ENCODE measurements at regions not wholly inside any gene's neighbourhood (a gene's known extent, or its start where the extent isn't known, plus 50 kb on each side); places are given as distances from the start of the nearest gene placed in this dataset.
"Not testable (repeated sequence)": the region's sequence is repeated elsewhere in the genome, so short reads cannot be mapped to it uniquely, and the experiment has no call there.

DNA sequence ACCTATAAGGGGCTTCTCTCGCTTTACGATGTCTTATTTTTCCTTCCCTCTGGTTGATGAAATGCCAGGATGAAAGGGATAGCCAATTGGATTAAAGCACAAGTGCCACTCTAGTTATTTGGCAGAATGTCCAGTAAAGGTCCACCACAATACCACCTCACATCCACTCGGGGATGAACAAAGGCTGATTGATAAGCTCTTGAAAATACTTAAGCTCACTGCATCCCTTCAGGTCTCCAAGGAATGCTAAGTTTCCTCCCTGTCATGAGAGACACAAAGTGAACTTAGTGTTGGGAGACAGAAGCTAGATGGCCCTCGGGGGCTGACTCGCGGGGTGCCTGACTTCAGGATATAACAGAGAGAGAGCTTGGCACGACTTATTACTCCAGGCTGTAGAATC lies 185.9 kb upstream of the ZNF644 start:
- DNase-seq (ENCODE audit: low read depth in 2 of 2): not testable (repeated sequence)

DNA sequence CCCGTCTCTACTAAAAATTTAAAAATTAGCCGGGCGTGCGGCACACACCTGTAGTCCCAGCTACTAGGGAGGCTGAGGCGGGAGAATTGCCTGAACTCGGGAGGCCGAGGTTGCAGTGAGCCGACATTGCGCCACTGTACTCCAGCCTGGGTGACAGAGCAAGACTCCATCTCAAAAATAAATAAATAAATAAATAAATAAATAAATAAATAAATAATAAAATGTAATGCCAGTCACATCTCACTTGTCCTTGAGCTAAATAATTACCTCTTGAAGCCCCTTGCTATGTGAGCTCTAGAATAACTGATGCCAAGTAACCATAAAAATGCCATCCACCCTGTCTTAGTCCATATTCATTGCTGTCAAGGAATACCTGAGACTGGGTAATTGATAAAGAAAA lies 182.3 kb upstream of the ZNF644 start:
- DNase-seq (ENCODE audit: low read depth in 2 of 2): not testable (repeated sequence)

DNA sequence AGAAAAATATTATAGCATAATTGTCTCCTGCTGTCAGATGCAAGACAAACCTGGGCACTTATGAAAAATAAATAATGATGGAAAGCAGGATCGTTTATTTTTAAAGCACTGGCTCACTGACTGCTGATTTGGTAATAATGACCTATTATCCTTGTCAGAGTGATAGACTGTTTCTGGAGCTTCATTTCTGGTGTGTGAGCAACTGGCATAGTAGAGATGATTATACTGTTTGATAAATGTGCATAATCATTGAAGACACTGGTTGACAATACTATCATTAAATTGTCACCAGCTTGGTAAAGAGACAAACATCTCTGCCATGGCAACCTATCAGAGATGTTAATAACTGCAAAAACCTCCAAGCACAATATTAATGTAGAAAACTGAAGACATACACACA lies 179.9 kb upstream of the ZNF644 start:
- DNase-seq (ENCODE audit: low read depth in 2 of 2): no peak

DNA sequence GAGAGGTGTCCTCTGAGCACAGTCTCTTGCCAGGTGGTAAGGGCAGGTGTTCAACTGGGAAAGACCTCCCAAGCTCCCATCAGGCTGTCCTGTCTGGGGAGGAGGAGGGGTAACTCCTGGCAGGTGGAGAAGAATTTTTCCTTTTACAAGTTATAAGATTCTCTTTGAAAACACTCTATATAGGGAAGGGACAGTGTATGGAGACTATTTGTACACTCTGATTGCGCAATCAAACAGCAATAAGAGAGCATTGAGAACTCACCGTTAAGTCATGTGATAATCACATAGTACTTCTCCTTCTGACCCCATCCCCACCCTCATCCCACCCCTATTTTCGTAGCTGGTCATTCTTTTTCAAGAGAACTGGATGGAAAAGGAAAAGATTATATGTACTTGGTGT lies 179.3 kb upstream of the ZNF644 start:
- no peak for DNase-seq (ENCODE audit: low read depth in 2 of 2)

DNA sequence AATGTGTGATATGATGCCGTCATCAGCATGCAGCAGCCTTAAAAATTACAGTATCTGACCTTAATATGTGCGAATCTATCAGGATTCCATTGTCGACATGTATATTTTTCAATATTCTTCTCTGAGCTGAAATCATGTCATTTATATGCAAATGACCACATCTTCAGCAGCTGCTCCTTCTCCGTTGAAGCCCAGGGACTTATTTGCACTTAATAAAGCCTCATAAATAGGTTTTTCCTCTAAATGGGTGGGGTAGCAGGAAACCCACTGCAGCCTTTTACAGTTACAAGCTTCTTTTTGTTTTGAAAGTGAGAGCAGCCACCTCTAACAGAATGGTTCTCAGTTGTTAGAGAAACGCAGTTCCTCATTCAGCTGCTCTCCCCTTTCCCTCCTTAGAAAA lies 178.8 kb upstream of the ZNF644 start:
- no peak for DNase-seq (ENCODE audit: low read depth in 2 of 2)

DNA sequence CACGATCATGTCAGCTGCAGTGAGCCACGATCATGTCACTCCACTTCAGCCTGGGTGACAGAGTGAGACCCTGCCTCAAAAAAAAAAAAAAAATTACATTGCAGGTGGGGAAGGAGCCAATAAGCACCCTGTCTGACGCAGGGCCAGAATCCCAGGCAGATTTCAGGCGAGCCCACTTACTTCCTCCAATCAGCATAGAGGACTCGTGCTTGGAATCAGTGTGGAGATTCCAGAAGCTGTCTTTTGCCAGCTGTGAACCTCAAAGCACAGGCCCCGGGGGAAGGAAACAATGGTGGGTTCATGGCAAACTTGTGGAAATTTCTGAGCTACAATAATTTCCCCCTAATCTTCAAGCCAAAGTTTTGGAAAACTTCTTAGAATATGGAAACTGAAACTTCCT lies 178.2 kb upstream of the ZNF644 start:
- no peak for DNase-seq (ENCODE audit: low read depth in 2 of 2)

DNA sequence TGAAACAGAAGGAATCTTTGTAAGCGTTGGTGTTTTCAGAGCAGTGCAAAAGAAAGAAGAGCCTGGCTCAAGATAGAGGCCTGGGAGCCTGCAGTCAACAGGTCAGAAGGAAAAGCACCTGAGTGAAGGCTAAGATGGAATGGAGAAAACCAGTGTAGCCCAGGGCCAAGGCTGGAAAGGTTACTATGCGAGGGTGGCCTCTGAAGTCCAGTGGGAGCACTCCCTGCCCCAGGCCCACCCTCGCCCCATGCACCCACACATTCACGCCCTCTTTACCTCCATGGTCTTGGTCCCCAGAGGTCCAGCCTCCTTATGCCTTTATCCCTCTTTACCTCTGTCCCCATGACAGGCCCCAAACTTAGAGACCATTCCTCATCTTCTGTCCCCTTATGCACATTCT lies 169.2 kb upstream of the ZNF644 start:
- no peak for DNase-seq (ENCODE audit: low read depth in 2 of 2)

DNA sequence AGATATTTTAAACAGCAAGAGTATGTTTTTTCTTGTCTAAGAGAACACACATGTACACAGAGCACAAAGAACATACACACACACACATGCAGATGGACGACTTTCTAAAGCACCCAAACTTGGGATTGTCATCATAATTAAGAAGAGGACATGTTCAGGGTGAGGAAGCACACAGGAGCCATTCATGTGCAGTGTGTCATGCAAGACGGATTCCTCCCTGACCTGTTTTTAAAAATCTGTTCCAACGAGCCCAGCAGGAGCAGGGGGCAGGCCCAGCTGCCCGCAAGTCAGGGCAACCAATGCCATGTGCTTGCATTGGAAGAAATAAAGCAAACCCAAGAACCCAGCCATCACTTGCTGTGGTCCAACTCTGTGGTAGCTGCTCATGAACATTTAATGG lies 167.3 kb upstream of the ZNF644 start:
- DNase-seq (ENCODE audit: low read depth in 2 of 2): no peak

DNA sequence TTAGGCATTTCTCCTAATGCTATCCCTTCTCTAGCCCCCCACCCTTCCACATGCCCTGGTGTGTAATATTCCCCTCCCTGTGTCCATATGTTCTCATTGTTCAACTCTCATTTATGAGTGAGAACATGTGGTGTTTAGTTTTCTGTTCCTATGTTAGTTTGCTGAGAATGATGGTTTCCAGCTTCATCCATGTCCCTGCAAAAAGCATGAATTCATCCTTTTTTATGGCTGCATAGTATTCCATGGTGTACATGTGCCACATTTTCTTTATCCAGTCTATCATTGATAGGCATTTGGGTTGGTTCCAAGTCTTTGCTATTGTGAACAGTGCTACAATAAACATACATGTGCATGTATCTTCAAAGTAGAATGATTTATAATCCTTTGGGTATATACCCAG lies 161.0 kb upstream of the ZNF644 start:
- not testable (repeated sequence) for DNase-seq (ENCODE audit: low read depth in 2 of 2)

DNA sequence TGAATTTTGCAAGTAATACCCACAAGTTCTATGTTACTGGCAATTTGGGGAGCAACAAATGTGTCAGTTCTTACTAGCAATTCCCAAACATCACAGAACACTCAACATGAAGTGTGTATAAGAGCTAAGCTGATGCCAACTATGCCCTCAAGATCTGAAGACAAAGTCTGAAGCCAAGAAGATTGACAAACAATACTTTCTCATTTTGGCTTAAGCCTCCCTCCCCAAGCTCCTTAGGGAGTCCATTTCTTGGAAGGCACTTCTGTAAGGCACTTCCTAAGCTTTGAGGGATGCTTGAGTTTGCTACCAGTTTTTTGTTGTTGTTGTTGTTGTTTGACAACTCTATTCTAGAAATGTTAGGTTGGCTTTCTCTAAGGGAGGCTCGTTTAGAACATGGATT lies 154.4 kb upstream of the ZNF644 start:
- no peak for DNase-seq (ENCODE audit: low read depth in 2 of 2)

DNA sequence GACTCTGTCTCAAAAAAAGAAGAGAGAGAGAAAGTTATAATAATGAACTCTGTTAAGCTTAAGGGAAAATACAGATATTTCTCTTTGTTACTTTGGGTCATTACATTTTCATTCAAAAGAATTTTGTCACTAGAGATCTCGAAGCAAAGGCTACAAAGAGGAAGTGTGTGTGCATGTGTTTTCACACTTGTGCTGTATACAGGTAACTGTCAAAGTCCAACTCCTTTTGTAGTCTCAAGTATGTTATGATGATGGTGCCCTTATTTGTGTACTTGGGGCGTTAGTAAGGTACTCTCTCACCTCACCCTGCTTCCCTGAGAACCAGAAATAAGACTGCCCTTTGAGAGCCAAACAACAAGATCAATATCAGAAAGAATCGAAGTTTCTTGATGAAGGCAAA lies 152.9 kb upstream of the ZNF644 start:
- no peak for DNase-seq (ENCODE audit: low read depth in 2 of 2)

DNA sequence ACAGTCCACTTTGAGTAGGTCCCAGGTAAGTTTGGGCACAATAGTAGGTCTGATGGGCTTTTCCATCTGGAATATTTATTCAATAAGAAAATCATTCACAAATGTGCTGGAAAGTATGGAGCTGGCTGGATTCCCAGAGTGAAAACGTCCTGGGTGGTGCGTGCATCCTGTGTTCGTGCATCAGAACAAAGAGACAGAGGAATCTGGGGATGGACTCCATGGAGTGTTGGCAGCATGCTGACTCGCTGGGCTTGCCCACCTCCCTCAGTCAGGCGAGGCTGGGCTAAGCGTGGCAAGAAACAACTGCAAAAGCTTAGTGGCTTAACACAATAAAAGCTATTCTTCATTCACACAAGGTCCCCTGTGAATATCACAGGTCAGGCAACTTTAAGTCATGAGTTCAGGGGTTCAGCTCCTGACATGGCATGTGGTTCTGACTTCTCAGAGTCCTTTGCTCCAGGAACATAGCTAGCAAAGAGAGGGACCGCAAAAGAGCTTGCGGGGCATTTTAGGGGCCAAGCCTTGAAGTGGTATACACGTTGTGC lies 151.6 kb upstream of the ZNF644 start:
- no peak for DNase-seq (ENCODE audit: low read depth in 2 of 2)

DNA sequence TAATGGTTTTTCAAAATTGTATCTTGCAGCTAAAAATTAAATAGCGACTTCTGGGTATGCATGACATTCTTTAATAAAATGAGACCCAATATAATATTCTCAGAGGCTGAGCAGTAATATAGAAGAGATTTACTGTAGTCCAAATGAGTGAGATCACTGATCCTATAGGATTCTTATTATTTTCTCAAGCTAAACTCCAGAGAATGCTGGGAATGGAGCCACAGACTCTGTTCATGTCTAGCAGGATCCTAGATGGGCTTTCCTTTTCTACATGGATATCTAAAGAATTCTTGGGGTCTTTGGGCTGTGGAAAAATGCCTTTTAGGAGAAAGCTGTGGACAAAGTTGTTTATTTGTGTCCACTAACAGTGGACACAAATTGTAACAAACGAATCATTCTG lies 150.7 kb upstream of the ZNF644 start:
- no peak for DNase-seq (ENCODE audit: low read depth in 2 of 2)

DNA sequence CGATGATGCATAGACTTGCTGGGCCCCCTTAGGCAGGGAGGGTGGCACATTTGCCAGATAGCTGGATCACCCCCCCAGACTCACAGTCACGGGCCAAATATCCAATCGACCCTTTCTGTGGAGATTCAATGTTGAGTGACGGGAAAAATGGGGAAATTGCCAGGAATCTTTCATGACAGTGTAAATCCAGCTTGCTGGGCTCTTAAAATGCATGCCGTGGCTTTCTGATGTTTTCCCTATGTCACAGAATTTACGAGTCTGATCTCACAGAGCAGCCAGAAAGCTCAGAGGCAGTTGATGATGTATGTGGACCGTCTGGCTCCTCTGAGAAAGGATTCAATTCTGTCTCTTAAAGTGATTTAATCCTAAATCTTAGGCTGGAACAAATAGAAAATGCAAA lies 150.1 kb upstream of the ZNF644 start:
- no peak for DNase-seq (ENCODE audit: low read depth in 2 of 2)

DNA sequence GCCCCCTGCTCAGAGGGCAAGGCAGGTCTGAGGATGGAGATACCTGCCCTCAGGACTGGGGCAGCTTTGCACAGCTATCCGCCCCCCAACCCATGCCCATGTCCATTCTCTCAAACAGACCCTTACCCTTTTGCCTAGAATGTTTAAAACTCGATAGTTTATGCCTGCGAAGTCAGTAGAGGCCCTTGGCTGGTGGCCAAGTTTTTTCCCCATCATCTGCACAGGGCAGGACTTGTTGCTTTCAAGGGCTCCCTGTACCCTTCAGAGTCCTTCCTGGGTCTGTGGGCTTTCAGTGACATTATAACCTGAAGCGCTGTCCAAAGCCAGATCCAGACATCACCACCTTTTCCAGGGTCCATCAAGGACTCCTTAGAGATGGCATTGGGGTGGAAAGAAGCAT lies 148.7 kb upstream of the ZNF644 start:
- DNase-seq (ENCODE audit: low read depth in 2 of 2): no peak

DNA sequence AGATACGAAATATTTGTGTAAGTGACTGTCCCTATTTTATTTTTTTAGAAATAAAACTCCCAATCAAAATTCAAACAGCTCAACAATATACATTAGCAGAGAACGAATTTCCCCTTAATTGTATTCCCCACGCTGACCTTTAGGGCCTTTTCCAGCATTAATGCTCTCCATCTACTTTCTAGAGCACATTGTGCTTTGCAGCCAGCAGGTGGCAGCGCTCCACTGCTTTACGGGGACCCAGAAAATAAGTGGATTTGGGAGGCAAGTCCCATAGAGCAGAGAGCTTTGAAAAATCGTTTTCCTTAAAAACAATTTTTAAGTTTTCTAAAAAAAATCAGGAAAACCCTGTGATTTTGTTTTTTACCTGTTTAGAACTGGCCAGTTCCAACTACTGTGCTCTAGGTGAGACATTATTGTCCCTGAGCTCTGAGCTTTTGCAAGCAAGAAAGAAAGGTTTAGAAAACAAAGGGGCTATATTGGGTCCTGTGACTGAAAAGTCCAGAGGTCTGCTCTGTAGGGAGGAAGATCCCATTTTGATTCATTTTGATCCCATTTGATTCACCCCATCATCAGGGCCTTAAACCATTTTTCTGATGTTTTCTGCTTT lies 144.4 kb upstream of the ZNF644 start:
- no peak for DNase-seq (ENCODE audit: low read depth in 2 of 2)

DNA sequence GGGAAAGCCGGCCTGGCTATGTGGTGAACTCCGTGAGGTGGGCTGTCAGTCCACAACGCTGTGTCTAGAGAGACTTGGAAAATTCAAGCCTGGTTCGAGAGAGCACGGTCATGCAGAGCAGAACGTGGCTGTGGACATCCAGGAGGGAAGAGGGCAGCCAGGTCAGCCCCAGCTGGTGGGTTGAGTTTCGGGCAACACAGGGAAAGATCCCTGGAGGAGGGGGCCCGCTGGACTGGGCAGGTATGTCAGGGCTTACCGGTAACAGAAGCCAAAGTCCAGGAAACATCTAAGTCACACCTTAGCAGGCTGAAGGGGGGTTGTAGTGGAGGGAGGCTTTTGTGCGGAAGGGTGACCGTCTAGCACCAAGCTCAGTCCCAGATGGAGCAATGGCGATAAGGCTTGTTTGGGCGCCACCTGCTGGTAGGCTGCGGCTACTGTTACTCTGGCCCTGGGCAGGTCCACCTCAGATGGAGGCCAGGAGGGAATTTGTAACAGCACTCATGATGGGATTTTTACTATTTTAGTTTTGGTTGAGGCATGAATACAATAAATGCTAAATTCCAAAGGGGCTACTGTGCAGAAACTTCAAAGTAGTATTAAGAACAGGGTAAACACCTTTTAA lies 143.3 kb upstream of the ZNF644 start:
- DNase-seq (ENCODE audit: low read depth in 2 of 2): peak; percentile 30 to 42

DNA sequence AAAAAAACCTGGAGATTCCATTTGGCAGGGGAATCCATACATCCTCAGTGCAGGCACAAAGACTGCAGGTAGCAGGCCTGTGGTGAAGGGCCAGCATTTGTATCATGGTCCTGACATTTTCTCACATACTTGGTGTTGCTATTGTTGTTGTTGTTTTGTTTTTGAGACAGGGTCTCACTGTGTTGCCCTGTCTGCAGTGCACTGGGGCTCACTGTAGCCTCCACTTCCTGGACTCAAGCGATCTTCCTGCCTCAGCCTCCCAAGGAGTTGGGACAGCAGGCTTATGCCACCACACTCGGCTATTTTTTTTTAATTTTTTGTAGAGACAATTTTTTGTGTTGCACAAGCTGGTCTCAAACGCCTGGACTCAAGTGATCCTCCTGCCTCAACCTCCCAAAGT lies 140.8 kb upstream of the ZNF644 start:
- DNase-seq (ENCODE audit: low read depth in 2 of 2): no peak

DNA sequence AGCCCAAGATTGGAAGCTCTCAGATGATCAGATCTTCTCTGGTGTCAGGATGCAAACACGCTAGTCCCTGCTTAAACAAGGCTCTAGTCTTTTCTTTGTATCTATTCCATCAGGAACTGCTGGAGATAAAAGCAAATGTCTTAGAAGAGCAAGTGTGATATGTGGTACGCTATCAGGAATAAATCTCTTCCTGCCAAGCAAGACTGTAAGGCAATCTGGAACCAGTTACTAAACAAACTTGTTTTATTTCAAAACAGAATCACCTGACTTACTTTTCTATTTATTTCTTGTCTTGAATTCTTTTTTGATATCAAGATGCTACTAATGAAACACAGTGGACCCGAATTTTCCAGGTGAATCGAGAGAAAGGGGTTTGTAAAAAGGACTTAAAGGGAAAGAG lies 139.9 kb upstream of the ZNF644 start:
- DNase-seq (ENCODE audit: low read depth in 2 of 2): no peak

DNA sequence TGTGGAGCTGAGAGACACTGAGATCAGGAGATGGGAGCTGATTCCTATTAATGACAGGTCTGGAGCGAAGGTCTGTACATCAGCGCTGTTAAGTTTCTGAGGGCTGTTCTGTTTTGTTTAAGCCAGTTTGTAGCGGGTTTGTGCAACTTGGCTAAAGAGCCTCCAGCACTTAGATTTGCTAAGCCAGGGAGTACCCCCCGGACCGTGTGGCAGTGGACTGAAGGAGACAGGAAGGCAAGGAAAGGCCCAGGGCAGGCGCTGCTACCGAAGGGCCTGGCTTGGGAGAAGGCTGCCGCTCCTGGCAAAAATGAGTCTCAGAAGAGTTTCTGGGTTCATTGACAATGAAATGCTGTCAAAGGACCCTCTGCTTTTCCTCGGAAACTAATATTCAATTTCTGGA lies 139.3 kb upstream of the ZNF644 start:
- no peak for DNase-seq (ENCODE audit: low read depth in 2 of 2)

DNA sequence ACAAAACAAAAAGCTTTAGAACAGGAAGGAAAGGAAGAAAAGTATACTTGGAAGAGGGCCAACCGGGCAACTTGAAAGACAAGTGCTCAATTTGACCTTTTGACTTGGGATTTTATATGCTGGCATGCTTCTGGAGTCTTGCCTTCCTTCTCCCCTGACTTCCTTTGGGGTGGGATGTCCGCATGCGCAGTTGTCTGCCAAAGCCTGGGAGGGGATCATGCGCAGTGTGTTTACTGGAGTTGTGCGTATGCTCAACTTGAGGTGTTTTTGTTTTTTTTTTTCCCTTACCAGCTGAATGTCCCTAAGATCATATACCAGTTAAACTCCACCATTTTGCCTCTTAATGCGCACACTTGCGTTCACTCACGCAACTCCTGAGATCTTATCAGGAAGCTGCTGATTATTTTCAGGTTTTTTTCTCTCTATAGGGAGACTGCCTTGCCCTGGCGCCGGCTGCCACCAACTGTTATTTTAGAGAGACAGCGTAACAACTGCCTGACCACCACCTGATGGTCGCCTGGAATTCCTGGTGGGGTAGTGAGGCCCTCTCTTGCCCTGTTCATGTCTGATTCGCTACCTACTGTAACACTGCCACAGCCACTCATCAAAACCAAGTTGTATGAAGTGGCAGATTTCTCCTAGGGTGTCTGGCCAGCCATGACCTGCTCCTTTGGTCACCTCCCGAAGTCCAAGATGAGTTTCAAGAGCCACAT lies 138.7 kb upstream of the ZNF644 start:
- DNase-seq (ENCODE audit: low read depth in 2 of 2): no peak

DNA sequence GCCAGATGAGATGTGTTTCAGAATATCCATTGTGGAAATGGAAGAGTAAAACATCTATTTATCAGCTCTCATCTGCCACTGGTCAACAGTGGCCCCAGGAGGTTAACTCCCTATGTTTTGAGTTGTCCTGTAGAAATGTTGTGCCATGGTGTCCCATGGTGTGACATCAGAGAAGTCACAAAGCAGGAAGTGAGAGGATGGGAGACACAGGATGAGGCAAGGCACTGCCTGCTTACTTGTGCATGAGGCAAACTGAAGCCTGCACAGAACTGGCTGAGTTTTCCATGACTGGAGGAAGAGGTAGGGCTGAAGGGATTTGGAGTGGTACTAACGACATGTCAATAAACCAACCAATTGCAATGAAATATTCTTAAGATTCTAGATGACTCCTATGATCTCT lies 131.5 kb upstream of the ZNF644 start:
- DNase-seq (ENCODE audit: low read depth in 2 of 2): no peak

DNA sequence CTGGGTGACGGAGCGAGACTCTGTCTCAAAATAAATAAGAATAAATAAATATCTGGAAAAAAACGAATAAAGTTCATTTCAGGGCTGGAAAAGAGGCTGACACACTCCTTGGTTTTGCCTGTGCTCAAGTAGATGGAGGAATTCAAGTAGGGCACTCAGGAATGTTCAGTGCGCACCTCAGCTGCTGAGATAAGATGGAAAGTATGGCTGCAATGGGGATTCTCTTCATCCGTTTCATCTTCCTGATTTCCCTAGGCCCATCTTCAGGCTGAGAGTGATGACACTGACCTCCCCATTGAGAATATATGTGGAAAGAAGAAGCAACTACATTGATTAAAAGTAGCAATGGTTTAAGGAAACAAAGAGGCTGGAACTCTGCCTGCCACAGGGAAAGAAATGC lies 130.5 kb upstream of the ZNF644 start:
- DNase-seq (ENCODE audit: low read depth in 2 of 2): no peak

Data from stimulated activated CD8-positive, alpha-beta memory T cell treated with anti-CD3 and anti-CD28 coated beads, Interleukin-7, amount 100 ng/mL, for 1 hour (primary cell).